OCI-LY1 (cell line): ENCODE measurements at regions not wholly inside any gene's neighbourhood (a gene's known extent, or its start where the extent isn't known, plus 50 kb on each side); places are given as distances from the start of the nearest gene placed in this dataset.

Source experiments
- EZH2 ChIP-seq: fragments of 200-600 bp; sonication (generic), shearing (Covaris generic); IDR thresholded peaks from 2 replicates; pipeline ENCODE4 v1.8.0; 2017; ENCODE audit warnings: borderline replicate concordance, mixed run types, mild to moderate bottlenecking, antibody characterized with exemption, low read length, moderate library complexity, mixed read lengths
- TF ChIP-seq, protein P1 (sequence below): fragments of 200-600 bp; sonication (generic), shearing (Covaris generic); IDR thresholded peaks from 2 replicates; pipeline ENCODE4 v1.5.1; 2017; ENCODE audit warnings: mild to moderate bottlenecking, antibody characterized with exemption, low read length, moderate library complexity, mixed read lengths

GRCh38 chr13:33433316-33433715 lies 147.8 kb upstream of the STARD13 start:
- TF ChIP-seq, protein P1, sequence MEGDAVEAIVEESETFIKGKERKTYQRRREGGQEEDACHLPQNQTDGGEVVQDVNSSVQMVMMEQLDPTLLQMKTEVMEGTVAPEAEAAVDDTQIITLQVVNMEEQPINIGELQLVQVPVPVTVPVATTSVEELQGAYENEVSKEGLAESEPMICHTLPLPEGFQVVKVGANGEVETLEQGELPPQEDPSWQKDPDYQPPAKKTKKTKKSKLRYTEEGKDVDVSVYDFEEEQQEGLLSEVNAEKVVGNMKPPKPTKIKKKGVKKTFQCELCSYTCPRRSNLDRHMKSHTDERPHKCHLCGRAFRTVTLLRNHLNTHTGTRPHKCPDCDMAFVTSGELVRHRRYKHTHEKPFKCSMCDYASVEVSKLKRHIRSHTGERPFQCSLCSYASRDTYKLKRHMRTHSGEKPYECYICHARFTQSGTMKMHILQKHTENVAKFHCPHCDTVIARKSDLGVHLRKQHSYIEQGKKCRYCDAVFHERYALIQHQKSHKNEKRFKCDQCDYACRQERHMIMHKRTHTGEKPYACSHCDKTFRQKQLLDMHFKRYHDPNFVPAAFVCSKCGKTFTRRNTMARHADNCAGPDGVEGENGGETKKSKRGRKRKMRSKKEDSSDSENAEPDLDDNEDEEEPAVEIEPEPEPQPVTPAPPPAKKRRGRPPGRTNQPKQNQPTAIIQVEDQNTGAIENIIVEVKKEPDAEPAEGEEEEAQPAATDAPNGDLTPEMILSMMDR = no peak
- TF ChIP-seq EZH2 = no peak
